HG03135 (cell line): ENCODE measurements at regions not wholly inside any gene's neighbourhood (a gene's known extent, or its start where the extent isn't known, plus 50 kb on each side); places are given as distances from the start of the nearest gene placed in this dataset.

ENCODE experiments used
- ATAC-seq: cut with Tn5 transposase; IDR thresholded peaks from one replicate; pipeline ENCODE4 v1.9.1; 2021; ENCODE audit warnings: mild to moderate bottlenecking, moderate library complexity; ENCODE audit not compliant: unreplicated experiment

- ATAC-seq, result no peak
Measured at GRCh38 chr7:86975449-86975848, 84.0 kb downstream of the ELAPOR2 start.

GRCh38 chr7:86972072-86972471 lies 87.4 kb downstream of the ELAPOR2 start:
- ATAC-seq, result no peak

GRCh38 chr7:86970986-86971385 lies 88.5 kb downstream of the ELAPOR2 start:
- no peak for ATAC-seq

- ATAC-seq, result no peak
Measured at GRCh38 chr7:86970547-86970946, 88.9 kb downstream of the ELAPOR2 start.

- no peak for ATAC-seq
Measured at GRCh38 chr7:86969865-86970264, 89.6 kb downstream of the ELAPOR2 start.

GRCh38 chr7:86968618-86969017 lies 90.8 kb downstream of the ELAPOR2 start:
- no peak for ATAC-seq

- ATAC-seq, result no peak
Measured at GRCh38 chr7:86966916-86967315, 92.5 kb downstream of the ELAPOR2 start.

- ATAC-seq, result no peak
Measured at GRCh38 chr7:86965727-86966120, 93.7 kb downstream of the ELAPOR2 start.

GRCh38 chr7:86964973-86965726 lies 94.3 kb downstream of the ELAPOR2 start:
- ATAC-seq, result no peak

- peak; percentile 62 for ATAC-seq
Measured at GRCh38 chr7:86963599-86964230, 95.7 kb downstream of the ELAPOR2 start.

- no peak for ATAC-seq
Measured at GRCh38 chr7:86962623-86963022, 96.8 kb downstream of the ELAPOR2 start.

- ATAC-seq, result no peak
Measured at GRCh38 chr7:86961686-86962085, 97.8 kb downstream of the ELAPOR2 start.

- no peak for ATAC-seq
Measured at GRCh38 chr7:86958380-86958779, 101.1 kb downstream of the ELAPOR2 start.

- ATAC-seq, result no peak
Measured at GRCh38 chr7:86956567-86956966, 102.9 kb downstream of the ELAPOR2 start.

GRCh38 chr7:86955895-86956503 lies 103.5 kb downstream of the ELAPOR2 start:
- ATAC-seq, result no peak

- ATAC-seq, result no peak
Measured at GRCh38 chr7:86954971-86955370, 104.5 kb downstream of the ELAPOR2 start.

- ATAC-seq, result no peak
Measured at GRCh38 chr7:86953653-86954336, 105.7 kb downstream of the ELAPOR2 start.

- ATAC-seq, result no peak
Measured at GRCh38 chr7:86953219-86953618, 106.2 kb downstream of the ELAPOR2 start.

GRCh38 chr7:86951895-86952294 lies 107.6 kb downstream of the ELAPOR2 start:
- ATAC-seq, result no peak

- ATAC-seq, result no peak
Measured at GRCh38 chr7:86950944-86951343, 108.5 kb downstream of the ELAPOR2 start.

GRCh38 chr7:86950360-86950759 lies 109.1 kb downstream of the ELAPOR2 start:
- no peak for ATAC-seq
